Esophagus muscularis mucosa (tissue), 4 donors: ENCODE measurements at regions not wholly inside any gene's neighbourhood (a gene's known extent, or its start where the extent isn't known, plus 50 kb on each side); places are given as distances from the start of the nearest gene placed in this dataset.

Experiments
- DNase-seq: peaks from one replicate; pipeline ENCODE4 v3.0.0-alpha.2; 2017; ENCODE audit errors: extremely low spot score
- H3K27ac ChIP-seq, 4 donors: fragments of 200-600 bp; sonication (generic); replicated peaks in 1 of 4; 1 replicate in 3 of 4; 2 replicates in 1 of 4; pipeline ENCODE4 v1.5.1; 2016 to 2019; ENCODE audit warnings: mild to moderate bottlenecking in 1 of 4
- H3K27me3 ChIP-seq, 4 donors: fragments of 200-600 bp; sonication (generic); one replicate each; pipeline versions ENCODE4 v1.5.1 to v1.6.0; 2016 to 2019
- H3K36me3 ChIP-seq, 4 donors: fragments of 200-600 bp; sonication (generic); one replicate each; pipeline ENCODE4 v1.5.1; 2016 to 2019
- H3K4me1 ChIP-seq, 4 donors: fragments of 200-600 bp; sonication (generic); one replicate each; pipeline ENCODE4 v1.5.1; 2016 to 2019
- H3K4me3 ChIP-seq, 4 donors: fragments of 200-600 bp; sonication (generic); 1 replicate in 2 of 4; 2 replicates in 2 of 4; pipeline ENCODE4 v1.5.1; 2016 to 2019; ENCODE audit warnings: mild to moderate bottlenecking in 4 of 4, moderate library complexity in 1 of 4
- H3K9me3 ChIP-seq, 4 donors: fragments of 200-600 bp; sonication (generic); 1 replicate in 3 of 4; 2 replicates in 1 of 4; pipeline ENCODE4 v1.5.1; 2016 to 2019
- CTCF ChIP-seq, 3 experiments: fragments of 200-600 bp in 2 of 3; fragments of 450-650 bp in 1 of 3; sonication (generic) in 2 of 3; IDR thresholded peaks; one replicate each; pipeline ENCODE4 v1.5.1; 2017 to 2019; ENCODE audit warnings: antibody characterized with exemption in 3 of 3, mild to moderate bottlenecking in 2 of 3, moderate library complexity in 1 of 3
- EP300 ChIP-seq: sonication (generic); formaldehyde crosslinking; IDR thresholded peaks from one replicate; pipeline ENCODE4 v1.6.1; 2017; ENCODE audit warnings: antibody characterized with exemption
- POLR2A ChIP-seq: fragments of 450-650 bp; IDR thresholded peaks from one replicate; pipeline ENCODE4 v1.6.1; 2017; ENCODE audit warnings: antibody characterized with exemption, moderate library complexity, mild to moderate bottlenecking, low read depth
- POLR2AphosphoS5 ChIP-seq, 2 donors: sonication (generic); formaldehyde crosslinking; IDR thresholded peaks; one replicate each; pipeline ENCODE4 v1.6.1; 2017; ENCODE audit warnings: antibody characterized with exemption in 2 of 2
- WGBS: methylation state at CpG from one replicate; pipeline ENCODE4 v1.1.5; 2018; 5-methylcytosine and 5-hydroxymethylcytosine counted together
- intact Hi-C: fragments of 100-400 bp; cut with DNase I; formaldehyde crosslinking; loops from one replicate; pipeline ENCODE4 v1.15.1; 2023

- peaks cover 0 to 10% (median 0%) of the 10 kb centered on the region in 4 donors for H3K27me3 ChIP-seq
These were observed 393.2 kb upstream of the TENM4 start for GRCh38 chr11:79834015-79834414.

GRCh38 chr11:79830446-79830845, 389.6 kb upstream of the TENM4 start:
- peaks cover 0 to 10% (median 0%) of the 10 kb centered on the region in 4 donors for H3K27me3 ChIP-seq
- H3K4me3 ChIP-seq, result no peak overlapping the region
- 70% methylated on average over 3 of the region's 3 CpGs for WGBS
- intact Hi-C loops, result no loop called here
- H3K27ac ChIP-seq, result no peak overlapping the region
- no peaks in the 10 kb centered on the region for H3K36me3 ChIP-seq
- H3K9me3 ChIP-seq, result no peaks in the 10 kb centered on the region
- no peaks in the 10 kb centered on the region for H3K4me1 ChIP-seq
- DNase-seq, result no peak
- TF ChIP-seq POLR2AphosphoS5 (IDR thresholded peaks at IDR 0.05) (no peak), CTCF (IDR thresholded peaks at IDR 0.05) (no peak), EP300 (no peak), POLR2A (no peak)

More at GRCh38 chr11:79834015-79834414, 393.2 kb upstream of the TENM4 start:
- intact Hi-C loops, result no loop called here
- Histone ChIP-seq H3K27ac (no peak overlapping the region), H3K4me3 (no peak overlapping the region), H3K9me3 (no peaks in the 10 kb centered on the region), H3K4me1 (no peaks in the 10 kb centered on the region), H3K36me3 (no peaks in the 10 kb centered on the region)
- WGBS, result 88% methylated on average over 1 of the region's 1 CpG
- DNase-seq, result no peak
- no peak for TF ChIP-seq EP300
- no peak for TF ChIP-seq POLR2AphosphoS5 (IDR thresholded peaks at IDR 0.05)
- no peak for TF ChIP-seq POLR2A
- TF ChIP-seq CTCF (IDR thresholded peaks at IDR 0.05), result no peak

- TF ChIP-seq POLR2A (no peak), CTCF (IDR thresholded peaks at IDR 0.05) (no peak), EP300 (no peak), POLR2AphosphoS5 (IDR thresholded peaks at IDR 0.05) (no peak)
- Histone ChIP-seq H3K36me3 (no peaks in the 10 kb centered on the region), H3K27ac (no peak overlapping the region), H3K4me1 (no peaks in the 10 kb centered on the region), H3K4me3 (no peak overlapping the region), H3K27me3 (peaks cover 0 to 10% (median 0%) of the 10 kb centered on the region in 4 donors), H3K9me3 (no peaks in the 10 kb centered on the region)
- intact Hi-C loops, result no loop called here
- WGBS, result 76% methylated on average over 3 of the region's 3 CpGs
- no peak for DNase-seq
These were observed 389.1 kb upstream of the TENM4 start for GRCh38 chr11:79829891-79830290.

- TF ChIP-seq CTCF (IDR thresholded peaks at IDR 0.05) (no peak), POLR2AphosphoS5 (IDR thresholded peaks at IDR 0.05) (no peak), POLR2A (no peak), EP300 (no peak)
- H3K27me3 ChIP-seq, result no peaks in the 10 kb centered on the region
- no peak for DNase-seq
- 89% methylated on average over 3 of the region's 3 CpGs for WGBS
- no peak overlapping the region for H3K27ac ChIP-seq
- H3K4me1 ChIP-seq, result no peaks in the 10 kb centered on the region
- intact Hi-C loops, result no loop called here
- H3K36me3 ChIP-seq, result no peaks in the 10 kb centered on the region
- peaks cover 0 to 2% (median 0%) of the 10 kb centered on the region in 4 donors for H3K9me3 ChIP-seq
- no peak overlapping the region for H3K4me3 ChIP-seq
These were observed 381.9 kb upstream of the TENM4 start for GRCh38 chr11:79822766-79823165.

- H3K4me1 ChIP-seq, result no peaks in the 10 kb centered on the region
- intact Hi-C loops, result no loop called here
- H3K27ac ChIP-seq, result no peak overlapping the region
- H3K9me3 ChIP-seq, result peaks cover 0 to 2% (median 0%) of the 10 kb centered on the region in 4 donors
- DNase-seq, result no peak
- H3K4me3 ChIP-seq, result no peak overlapping the region
- TF ChIP-seq EP300 (no peak), POLR2A (no peak), POLR2AphosphoS5 (IDR thresholded peaks at IDR 0.05) (no peak), CTCF (IDR thresholded peaks at IDR 0.05) (no peak)
- no peaks in the 10 kb centered on the region for H3K27me3 ChIP-seq
- H3K36me3 ChIP-seq, result no peaks in the 10 kb centered on the region
- WGBS, result 69% methylated on average over 3 of the region's 3 CpGs
These were observed 372.7 kb upstream of the TENM4 start for GRCh38 chr11:79813551-79813950.
